DMS79 (cell line): ENCODE measurements at regions not wholly inside any gene's neighbourhood (a gene's known extent, or its start where the extent isn't known, plus 50 kb on each side); places are given as distances from the start of the nearest gene placed in this dataset.
"Not testable (repeated sequence)": the region's sequence is repeated elsewhere in the genome, so short reads cannot be mapped to it uniquely, and the experiment has no call there.

Experiments used
- DNase-seq: peaks from one replicate; lab custom pipeline; 2025; lab: John Stamatoyannopoulos, UW

DNA sequence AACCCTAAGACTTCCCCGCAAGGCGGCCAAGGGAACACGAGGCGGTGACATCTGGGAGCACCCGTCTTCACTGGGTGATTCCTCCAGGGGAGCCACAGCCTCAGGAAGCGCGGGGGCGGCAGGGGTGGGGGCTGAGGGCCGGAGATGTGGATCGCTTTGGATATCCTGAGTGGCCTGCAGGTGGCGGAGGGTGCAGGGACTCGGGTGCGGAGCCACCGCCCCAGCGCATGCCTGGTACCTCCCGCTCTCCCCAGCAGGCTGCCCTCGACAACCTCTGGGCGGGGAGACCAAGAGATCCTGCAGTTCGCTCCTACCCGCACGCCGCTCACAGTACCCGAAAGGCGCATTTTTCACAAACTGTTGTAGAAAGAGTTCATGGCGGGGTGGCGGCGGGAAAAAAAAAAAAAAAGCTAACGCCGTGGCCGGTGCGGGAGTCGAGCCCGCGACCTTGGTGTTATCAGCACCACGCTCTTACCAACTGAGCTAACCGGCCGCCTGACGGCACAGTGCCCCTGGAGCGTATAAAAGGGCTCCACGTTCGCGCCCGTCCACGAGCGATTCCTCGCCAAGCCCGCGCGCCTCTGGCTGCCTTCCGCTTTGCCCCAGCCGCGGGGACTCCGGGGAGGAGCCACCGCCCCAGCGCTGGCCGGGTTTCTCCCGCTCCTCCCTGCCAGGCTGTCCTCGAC, 124.7 kb upstream of the PRKX start:
- DNase-seq, result not testable (repeated sequence)

DNA sequence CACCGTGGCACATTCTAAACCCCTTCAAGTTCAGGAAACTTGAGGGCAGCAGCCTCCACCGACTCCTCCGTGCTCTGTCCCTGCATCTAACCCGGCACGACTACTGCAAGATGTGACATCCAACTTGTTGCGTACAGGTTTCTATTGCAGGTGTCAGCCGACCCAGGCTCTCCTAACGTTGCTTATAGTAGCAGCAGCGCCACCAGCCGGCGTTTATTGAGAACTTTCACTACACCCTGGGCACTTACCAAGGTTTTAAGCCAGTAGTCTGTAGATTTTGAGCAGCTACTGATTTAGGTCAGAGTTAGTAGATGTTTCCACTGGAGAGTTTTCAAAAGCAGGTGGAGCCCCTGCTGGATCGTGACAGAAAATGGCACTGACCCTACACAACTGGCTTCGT, 123.8 kb upstream of the PRKX start:
- not testable (repeated sequence) for DNase-seq

GRCh38 chrX:3833761-3834542, 120.5 kb upstream of the PRKX start:
- DNase-seq, result not testable (repeated sequence)

GRCh38 chrX:3830020-3830419, 116.6 kb upstream of the PRKX start:
- not testable (repeated sequence) for DNase-seq

GRCh38 chrX:3829041-3829531, 115.6 kb upstream of the PRKX start:
- not testable (repeated sequence) for DNase-seq

DNA sequence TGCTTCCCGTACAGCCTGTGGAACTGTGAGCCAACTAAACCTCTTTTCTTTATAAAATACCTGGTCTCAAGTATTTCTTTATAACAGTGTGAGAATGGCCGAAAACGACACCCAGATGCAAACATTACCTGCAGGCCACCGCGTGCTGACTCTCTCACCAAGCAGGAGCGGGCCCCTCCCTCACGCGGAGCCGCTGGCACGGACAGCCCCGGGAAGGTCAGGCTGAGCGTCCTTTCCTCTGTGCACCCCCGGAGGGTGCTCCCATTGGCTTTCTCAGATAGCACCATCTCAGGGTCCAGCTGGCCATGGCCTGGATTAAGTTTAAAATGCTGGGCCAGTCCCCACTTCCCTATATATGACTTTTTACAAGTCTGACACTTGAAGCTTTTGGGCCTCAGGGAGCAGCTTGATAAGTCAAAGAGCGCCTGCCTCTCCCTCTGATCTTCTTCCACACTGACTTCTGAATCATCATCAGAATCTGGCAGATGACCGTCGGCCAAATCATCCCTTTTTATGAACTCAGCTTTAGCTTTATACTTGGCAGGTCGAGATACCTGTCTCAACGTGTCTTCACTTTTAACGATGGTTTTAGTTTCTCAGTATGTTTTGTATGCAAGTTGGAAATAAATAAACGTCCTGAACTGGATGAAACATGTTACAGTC, 115.1 kb upstream of the PRKX start:
- not testable (repeated sequence) for DNase-seq

DNA sequence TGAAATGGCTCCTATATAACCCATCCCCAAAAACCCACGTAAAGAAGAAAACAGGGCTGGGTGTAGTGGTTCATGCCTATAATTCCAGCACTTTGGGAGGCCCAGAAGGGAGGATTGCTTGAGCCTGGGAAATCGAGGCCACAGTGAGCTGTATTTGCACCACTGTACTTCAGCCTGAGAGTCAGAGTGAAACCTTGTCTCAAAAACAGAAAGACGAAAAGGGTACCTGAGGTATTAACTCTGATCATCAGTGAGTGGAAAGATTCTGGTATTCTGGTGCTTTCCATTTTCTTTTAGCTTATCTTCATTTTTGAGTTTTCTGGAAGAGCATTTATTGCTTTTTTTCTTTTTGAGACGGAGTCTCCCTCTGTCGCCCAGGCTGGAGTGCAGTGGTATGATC, 110.6 kb upstream of the PRKX start:
- not testable (repeated sequence) for DNase-seq

DNA sequence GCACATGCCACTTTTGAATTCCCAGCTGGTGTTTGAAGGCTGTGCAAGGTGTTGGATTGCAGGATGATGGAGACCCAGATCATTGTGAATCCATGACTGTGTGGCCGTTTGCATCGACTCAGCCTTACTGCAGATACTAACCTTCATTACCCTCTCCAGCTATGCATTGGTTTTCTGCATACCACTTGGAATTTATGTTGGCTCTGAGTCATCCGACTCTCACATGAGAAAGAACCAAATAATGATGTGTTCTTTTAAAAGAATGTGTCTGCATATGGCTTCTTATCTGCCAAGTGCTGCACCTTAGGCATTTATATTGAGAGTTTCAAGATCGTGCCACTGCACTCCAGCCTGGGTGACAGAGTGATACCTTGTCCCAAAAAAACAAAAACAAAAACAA, 106.7 kb upstream of the PRKX start:
- no peak for DNase-seq

GRCh38 chrX:3817480-3817879, 104.0 kb upstream of the PRKX start:
- not testable (repeated sequence) for DNase-seq

- DNase-seq, result no peak
Measured at GRCh38 chrX:3815896-3816664, 102.6 kb upstream of the PRKX start.

DNA sequence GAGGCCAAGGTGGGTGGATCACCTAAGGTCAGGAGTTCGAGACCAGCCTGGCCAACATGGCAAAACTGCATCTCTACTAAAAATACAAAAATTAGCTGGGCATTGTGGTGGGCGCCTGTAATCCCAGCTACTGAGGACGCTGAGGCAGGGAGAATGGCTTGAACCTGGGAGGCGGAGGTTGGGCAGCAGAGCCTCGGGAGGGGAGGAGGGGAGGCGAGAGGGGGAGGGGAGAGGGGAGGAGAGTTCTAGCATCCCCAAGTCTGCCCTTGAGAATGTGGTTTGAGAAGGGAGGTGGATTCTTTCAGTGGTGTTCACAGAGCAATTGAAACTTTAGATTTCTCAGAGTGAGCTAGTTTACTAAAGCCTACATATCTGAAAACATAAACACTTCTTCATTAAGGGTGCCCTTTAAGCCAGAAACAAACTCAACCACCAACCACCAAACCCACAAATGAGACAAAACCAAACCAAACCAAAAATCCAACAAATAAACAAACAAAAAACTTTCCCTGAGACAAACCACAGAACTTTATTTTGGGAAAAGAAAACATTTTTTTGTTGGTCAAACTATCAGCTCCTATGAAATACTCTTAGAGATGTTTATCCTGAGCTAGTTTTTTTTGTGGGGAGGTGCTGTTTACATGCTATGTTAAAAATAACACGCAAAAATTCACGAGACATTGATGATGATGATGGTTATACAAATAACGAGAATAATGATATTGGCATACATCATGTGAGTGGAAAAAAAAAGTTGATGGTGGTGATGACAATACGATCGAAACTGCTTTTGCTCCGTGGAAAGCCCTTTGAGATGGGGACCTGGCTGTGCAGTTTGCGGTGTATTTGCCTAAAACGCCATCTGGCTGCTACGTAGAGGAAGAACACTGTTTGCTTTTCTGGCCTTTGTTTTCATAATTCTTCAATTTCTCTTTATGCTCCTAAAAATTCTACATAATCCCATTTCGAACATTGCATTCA, 98.2 kb upstream of the PRKX start:
- no peak for DNase-seq

- DNase-seq, result no peak
Measured at GRCh38 chrX:3807906-3808305, 94.5 kb upstream of the PRKX start.

- no peak for DNase-seq
Measured at GRCh38 chrX:3806630-3807029, 93.2 kb upstream of the PRKX start.

GRCh38 chrX:3803713-3804112, 90.3 kb upstream of the PRKX start:
- no peak for DNase-seq

GRCh38 chrX:3803305-3803704, 89.9 kb upstream of the PRKX start:
- DNase-seq, result no peak

GRCh38 chrX:3795411-3795810, 82.0 kb upstream of the PRKX start:
- DNase-seq, result not testable (repeated sequence)

DNA sequence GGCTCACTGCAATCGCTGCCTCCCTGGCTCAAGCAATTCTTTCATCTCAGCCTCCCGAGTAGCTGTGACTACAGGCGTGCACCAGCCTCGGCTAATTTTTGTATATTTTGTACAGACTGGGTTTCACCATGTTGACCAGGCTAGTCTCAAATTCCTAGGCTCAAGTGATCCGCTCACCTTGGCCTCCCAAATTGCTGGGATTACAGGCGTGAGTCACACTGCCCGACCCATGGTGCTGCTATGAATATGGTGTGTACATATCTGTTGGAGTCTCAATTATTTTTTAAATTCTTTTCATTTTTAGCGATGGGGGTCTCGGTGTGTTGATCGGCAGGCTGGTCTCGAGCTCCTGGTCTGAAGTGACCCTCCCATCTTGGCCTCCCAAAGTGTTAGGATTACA, 78.0 kb upstream of the PRKX start:
- no peak for DNase-seq

DNA sequence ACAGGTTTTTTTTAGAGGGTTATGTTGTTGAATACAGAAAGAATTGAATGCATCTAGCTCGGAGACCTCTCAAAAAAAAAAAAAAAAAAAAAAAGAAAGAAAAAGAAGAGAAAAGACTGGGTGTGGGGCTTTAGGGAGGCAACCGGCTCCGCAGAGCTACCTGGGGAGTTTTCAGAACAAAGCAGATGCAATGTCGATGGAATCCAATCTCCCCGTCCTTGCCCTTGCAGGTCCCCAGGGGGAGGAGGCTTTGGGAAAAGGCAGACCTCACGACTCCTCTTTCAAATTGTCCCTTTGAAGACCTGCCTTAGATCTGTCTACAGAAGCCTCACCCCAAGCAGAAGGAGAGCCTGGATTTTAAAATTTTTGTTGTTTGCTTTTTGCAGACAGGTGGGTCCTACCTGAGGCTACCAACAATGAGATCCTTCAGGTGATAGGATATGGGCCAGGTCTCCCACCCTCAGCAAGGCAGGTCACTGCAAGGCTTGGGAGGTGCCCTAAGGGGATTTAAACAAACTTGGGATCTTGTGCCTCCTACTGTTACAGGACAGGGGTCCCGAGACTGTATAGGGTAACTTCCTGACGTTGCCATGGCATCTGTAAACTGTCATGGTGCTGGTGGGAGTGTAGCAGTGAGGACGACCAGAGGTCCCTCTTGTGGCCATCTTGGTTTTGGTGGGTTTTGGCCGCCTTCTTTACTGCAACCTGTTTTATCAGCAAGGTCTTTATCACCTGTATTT, 75.2 kb upstream of the PRKX start:
- no peak for DNase-seq

- DNase-seq, result no peak
Measured at GRCh38 chrX:3787856-3788255, 74.4 kb upstream of the PRKX start.

DNA sequence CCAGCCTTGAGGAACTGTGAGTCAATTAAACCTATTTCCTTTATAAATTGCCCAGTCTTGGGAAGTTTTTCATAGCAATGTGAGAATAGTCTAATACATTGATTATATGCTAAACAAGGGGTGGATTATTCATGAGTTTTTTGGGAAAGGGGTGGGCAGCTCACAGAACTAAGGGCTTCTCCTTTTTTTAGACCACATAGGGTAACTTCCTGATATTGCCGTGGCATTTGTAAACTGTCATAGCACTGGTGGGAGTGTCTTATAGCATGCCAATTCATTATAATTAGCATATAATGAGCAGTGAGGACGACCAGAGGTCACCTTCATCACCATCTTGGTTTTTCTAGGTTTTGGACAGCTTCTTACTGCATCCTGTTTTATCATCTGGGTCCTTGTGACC, 72.4 kb upstream of the PRKX start:
- not testable (repeated sequence) for DNase-seq
